Activated CD4-positive, alpha-beta T cell treated with anti-CD3 and anti-CD28 coated beads, Interleukin-2, amount 50 U/mL, for 4 hours (primary cell): ENCODE measurements at regions not wholly inside any gene's neighbourhood (a gene's known extent, or its start where the extent isn't known, plus 50 kb on each side); places are given as distances from the start of the nearest gene placed in this dataset.

ENCODE experiments used
- DNase-seq, 2 experiments: peaks; one replicate each; pipeline ENCODE4 v3.0.0-alpha.2; 2020

DNA sequence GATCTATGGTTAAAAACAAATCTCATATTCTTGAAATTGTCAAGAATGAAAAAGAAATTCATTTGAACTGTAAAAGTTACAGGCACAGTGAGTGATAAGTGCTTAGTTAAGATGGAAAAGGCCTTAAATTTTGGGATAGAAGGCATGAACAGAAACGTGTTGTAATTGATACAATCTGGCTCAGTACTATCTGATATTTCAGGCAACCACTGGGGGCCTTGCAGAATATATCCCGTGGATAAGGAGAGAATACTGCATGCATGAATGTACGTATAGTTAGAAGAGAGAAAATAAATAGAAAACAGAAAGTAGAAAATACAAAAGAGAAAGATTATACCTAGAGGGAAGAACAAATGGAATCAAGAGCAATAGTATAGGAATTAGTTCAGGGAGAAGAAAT lies 741.4 kb upstream of the CCDC54 start:
- DNase-seq: no peak

DNA sequence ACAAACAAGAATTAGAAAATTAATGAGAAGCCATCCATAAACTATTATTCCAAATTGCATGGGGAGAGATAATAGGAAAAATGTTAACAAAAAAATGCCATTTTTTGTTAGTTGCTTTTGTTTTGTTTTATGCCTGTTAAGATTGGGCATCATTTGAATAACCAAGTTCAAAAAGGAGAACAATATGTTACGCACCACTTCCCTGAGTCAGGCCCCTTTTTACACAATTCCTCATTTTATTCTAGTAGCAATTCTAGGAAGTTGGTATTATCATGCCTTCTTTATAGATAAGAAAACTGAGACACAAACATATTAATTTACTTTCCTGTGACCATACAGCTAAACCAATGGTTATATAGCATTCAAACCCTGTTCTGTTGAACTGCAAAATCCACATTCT lies 736.9 kb upstream of the CCDC54 start:
- DNase-seq: no peak

DNA sequence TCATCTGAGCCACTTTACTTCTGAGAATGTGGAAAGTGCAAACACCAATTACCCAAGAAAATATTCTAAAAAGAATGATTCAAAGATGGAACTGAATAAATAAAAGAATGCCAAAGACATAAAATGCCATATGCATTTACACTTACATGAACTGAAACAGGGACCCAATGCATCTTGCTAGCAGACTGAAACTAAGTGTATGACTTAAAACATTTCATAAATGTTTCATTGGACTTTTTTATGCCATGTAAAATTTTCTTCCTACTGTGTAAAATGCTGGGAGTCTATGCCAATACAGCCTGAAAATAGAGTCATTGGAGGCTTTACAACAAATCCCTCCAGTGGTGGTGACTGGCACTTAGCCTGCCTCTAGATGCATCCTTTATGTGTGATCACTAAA lies 735.1 kb upstream of the CCDC54 start:
- DNase-seq: no peak

DNA sequence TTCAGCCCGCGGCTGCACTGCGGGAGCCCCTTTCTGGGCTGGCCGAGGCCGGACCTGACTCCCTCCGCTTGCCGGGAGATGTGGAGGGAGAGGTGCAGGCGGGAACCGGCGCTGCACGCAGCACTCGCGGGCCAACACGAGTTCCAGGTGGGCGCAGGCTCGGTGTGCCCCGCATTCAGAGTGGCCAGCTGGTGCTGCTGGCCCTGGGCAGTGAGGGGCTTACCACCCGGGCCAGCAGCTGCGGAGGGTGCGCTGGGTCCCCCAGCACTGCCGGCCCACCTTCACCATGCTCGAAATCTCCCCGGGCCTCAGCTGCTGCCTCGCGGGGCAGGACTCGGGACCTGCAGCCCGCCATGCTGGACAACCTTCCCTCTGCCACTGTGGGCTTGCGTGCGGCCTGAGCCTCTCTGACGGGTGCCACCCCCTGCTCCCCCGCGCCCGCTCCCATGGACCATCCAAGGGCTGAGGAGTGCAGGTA lies 733.5 kb upstream of the CCDC54 start:
- no peak for DNase-seq

DNA sequence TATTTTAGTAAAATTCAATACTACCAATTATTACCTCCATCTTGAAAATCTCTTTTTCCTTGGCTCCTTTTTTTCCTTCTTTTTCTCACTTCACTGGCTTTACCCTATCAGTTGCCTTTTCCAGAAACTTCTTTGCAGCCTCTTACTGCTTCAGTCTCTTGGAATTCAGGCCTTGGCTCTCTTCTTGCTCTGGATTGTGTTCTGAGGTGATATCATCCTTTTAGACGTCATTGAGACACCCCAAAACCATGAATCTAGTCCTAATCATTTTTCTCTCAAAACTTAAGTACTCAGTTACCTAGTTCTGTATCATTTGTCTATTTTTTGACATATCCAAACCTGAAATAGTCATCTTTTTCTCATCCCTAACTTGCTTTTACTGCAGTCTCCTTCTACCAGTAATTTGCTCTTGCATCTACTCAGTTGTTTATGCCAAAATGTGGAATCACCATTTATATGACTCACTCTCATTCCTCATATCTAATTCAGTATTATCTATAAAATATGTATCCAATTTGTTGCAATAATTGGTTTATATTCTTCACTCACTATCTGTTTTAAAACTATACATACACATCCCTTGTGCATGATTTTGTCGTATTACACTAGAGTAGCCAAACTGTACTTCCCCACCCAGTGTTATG lies 703.2 kb upstream of the CCDC54 start:
- DNase-seq: no peak

DNA sequence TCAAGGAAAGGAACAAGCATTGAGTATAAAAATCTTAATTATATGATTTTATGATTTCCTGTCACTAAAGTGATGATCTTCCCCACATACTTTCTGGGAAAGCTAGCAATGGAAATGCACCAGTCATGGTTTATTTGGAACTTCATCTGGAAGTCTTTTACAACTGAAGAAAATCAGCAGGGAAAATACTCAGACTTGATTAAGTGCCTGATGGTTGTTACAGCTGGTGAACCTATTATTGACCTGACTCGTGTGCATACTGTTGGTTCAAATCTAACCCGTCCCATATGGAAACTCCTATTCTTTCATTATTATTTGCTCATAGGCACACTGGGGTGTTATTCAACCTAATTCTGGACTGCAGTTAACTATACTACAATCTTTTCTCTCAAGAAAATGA lies 701.8 kb upstream of the CCDC54 start:
- no peak for DNase-seq

DNA sequence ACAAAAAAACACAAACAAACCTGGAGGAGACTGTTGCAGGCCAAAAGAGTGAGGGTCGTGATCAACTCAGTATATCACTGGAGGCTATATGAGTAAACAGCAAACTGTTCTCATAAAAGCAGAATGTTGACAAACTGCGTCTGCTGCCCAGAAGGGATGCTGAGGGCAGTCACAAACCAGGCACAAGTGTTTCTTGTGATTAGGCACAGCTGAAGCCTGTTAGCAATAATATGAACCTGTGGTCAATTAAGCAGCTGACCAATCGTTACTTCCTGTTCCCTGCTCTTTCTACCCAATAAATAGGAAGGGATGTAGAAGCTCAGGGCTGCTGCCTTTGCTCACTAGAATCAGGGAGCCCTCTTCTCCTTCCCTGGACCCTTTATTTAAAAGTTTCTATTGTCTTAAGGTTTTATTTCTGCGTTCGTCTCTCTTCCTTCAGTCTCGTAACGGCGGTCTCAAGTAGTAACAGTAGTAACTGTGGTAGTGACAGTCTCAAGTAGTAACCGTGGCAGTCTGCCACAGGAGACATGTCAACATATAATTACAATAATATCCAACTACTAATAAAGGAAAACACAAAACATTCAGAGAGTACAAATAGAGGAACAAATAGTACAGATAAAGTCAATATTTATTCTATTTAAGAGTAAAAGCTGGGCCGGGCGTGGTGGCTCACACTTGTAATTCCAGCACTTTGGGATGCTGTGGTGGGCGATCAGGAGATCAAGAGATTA lies 698.4 kb upstream of the CCDC54 start:
- DNase-seq: no peak

DNA sequence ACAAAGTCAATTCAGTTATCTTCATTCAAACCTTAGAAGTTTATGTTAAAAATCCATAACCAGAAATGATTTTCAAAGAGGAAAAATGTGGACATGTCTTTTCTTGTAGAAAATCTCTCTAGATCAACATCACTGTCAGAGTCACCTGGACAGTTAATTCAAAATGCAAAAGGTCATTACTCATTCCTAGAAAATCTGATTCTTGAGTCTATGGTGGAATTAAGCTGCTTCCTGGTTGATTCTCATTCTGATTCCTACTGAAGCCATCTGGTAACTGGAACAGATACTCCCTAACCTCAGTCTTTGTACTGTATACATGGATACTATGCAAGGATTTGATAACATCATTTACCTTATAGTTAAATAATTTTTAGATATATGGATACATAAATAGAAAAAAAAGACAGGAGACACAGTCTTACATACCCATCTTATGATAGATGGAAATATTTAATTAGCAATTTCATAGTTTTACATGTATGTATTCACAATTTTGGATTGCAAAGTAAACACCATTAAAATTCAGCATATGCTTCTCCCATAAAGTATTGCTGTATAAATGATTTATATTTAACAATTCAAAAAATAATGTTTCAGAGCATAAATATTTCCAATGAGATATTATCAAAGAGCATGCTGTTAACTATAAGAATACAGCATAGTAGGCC lies 693.2 kb upstream of the CCDC54 start:
- no peak for DNase-seq

DNA sequence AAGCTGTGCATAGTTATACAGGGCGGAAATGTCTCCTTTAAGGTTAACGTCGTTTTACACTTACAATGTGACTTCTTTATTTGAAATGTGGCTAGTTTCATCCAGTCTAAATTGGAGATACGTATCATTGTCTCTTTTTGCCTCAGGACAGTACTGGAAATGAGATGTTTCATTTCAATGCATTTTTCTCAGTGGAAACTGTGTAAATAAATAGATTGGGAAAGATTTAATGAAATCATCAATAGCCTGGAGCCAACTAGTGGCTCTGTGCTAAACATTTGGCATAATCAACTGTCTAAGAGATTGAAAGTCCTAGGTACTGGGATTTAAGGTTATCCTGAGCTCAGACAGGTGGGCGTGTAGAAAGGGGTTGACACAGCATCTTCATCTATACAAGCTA lies 691.5 kb upstream of the CCDC54 start:
- no peak for DNase-seq

DNA sequence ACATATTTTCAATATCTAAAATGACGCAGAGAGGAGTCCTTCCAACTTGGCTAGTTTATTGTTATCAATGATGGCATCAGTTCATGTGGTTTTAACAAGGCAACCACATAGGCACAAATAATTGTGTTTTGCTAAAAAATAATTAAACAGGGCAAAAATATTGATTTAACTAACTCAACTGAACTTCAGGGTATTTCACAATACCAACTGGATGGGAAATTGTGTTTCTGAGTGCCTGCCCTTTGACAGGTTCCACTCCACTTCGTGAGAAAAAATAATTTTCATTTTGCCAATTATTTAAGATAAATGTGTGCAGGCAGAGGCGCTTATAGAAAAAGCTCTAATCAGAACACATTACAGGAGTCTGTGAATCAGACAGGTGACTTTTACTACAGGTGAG lies 689.3 kb upstream of the CCDC54 start:
- DNase-seq: no peak

DNA sequence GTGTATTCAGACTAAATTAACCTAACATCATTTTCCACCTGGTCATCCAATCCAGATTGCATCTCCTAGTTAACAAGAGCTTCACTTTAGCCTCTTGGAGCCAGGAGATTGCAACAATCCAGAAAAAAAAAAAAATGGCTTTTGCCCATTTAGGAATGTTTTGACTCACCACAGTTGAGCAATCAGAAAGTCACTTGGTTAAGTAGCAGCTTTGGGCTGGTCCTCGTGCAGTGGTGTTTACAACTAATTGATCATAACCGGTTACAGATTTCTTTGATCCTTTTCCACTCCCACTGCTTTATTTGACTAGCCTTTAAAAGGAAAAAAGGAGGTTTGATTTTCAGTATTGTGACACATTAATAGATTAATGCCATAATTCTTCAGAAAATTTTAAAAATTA lies 688.8 kb upstream of the CCDC54 start:
- DNase-seq: no peak

DNA sequence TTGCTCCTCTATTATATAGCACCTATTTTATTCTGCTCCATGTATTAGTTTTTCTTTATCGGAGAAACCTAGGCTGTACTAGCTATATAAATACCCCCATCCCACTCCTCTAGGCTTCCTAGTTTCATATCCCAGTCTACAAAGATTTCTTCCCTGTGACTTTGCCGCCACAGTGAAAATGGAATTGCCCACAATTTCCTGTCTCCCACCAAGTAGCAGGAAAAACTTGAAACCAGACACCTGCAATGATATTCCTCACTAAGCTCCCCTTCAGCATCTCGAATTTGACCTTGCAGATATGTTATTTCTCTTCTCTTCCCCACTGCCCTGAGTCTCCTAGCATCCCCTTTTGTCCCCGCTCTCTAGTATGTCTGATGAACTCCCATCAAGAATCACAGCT lies 685.8 kb upstream of the CCDC54 start:
- DNase-seq: no peak

DNA sequence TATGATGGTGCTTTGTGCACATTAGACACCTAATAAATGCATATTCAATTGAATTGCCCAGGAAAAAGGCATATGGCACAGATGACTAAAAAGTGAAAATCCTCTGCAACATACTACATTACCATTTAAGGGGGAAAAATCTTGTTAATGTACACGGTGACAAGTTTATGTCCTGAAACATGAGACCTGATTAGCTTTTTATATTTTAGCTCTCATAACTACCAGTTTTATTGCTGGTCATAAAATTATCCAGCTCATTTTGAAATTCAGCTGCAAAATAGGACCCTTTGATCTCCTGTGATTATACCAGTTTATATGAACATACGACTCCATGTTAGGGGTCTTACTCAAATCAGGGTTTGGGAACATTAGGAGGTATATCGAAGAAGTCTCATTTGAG lies 684.6 kb upstream of the CCDC54 start:
- no peak for DNase-seq

DNA sequence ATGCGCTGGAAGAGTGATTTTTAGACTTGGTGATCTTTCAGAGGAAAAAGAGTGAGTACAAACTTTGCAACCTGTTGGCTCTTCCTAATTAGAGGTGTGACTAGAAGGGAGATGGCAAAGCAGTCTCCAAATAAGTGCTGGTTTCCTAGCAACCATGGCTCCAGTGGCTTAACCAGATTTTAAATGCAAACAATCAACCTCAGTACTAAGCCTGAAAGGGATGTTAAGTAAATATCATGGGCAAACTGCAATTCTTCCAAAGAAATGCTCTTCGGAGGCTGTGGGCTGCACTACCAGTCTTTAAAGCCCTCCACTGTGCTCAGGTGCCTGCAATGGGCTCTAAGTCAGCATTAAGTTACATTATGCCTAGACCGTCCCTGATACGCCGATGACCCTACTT lies 678.1 kb upstream of the CCDC54 start:
- no peak for DNase-seq

DNA sequence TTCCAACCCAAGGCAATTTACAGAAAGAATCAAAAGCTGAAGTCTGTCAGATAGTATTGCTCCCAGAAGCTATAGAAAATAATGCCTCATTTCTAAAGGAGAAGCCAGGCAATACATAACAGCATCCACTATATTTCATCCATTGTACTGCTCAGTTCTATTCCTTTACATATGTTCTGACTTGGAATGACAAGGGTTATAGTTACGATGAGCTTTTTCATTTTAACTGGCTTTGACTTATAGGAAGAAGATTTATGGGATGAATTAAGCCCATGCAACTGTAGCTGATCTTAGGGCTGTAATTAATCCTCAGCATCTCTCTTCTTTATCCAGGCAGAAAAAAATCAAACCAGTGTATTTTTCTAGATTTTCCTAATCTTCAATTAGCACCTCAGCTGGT lies 676.3 kb upstream of the CCDC54 start:
- DNase-seq: no peak

DNA sequence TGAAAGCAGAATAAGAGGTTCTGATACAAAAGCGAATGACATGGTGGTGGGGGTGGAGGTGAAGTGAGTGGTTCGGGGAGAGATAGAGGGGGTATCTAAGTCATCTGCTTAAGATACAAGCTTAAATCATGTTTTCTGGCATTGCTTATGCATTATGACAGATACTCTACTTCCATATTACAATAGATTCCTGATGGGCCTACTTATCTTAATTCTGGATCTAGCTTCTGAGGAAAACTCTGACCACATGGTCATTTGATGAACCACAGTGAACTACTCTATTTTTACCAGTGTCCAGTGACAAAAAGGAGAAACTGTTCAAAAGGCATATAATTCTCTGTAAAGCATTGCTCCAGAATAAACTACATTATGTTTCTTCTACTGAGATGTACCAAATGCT lies 673.7 kb upstream of the CCDC54 start:
- DNase-seq: no peak

DNA sequence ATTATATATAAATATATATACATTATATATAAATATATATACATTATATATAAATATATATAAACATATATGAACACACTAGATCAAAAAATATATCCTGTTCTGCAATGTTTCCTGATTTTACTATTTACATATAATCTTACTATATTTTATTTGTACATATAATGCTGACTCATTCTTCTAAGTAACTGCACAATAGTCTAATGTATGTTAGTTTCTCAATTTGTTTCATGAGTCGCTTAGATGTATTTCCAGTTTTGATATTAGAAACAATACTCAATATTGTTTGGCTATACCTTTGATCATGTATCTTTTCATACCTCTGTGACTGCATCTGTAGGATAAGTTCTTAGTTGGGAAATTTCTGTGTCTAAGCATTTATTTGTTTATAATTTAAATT lies 669.9 kb upstream of the CCDC54 start:
- no peak for DNase-seq

DNA sequence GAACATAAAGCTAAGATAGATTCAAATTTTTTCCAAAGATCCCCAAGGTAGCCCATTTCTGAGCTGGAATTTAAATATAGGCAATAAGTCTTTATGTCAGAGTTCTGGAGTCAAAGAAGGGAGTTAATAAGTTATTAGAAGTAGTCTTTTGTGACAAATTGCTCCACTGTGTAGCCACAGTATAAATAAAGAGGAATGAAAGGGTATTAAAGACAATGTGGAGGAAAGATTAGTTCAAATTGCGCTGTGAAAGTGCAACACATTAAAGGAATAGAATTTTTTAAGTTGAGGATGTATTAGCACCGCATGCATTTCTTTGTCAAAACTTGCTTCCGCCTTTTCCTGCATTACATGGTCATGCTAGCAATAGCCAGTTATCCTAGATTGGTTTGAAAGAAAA lies 666.6 kb upstream of the CCDC54 start:
- DNase-seq: no peak

DNA sequence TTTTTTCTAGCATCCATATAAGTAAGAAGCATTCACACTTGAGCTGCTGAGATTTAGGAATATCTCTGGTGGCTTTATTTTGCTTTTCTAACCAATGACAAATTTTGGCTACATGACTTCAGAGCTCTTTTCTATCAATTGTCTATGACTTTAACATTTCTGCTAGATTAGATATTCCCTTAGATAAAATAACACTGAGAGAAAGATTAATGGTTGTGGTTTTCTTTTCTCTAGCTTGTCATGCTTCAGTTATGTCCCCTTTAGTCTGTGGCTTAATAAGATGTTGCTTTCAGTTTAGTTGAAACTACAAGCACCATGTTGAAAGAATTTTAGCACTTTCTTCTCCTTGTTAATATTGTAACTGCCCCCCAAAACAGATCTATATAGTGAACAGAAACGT lies 665.6 kb upstream of the CCDC54 start:
- no peak for DNase-seq

DNA sequence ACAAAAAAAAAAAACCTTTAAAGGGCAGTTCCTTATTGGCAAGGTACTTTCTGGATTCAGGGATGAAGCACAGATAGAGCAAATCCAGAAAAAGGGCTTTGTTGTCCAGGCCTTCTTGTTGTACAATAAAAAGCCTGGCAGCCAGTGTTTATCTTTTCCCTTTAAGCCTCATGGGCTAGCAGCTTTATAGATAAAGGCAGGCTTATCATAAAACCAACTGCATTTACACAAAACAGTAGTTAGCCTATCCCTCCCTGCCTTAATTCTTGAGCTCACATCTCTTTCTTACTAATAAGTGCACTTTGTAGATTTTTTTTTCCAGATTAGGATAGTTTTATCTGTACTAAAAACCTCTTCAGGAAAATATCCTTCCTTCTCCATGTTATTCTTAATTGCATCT lies 662.8 kb upstream of the CCDC54 start:
- DNase-seq: no peak

DNA sequence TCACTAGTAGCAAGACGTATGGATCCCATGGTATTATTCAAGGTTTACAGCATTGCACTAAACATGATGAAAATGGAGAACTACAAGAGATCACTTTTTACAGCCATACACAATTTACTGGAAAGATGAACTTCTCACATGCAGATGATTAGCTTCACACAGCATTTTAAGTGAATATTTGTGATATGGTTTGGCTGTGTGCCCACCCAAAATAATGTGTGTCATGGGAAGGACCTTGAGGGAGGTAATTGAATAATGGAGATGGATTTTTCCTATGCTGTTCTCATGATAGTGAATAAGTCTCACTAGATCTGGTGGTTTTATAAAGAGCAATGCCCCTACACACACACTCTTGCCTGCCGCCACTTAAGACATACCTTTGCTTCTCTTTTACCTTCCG lies 662.0 kb upstream of the CCDC54 start:
- no peak for DNase-seq

DNA sequence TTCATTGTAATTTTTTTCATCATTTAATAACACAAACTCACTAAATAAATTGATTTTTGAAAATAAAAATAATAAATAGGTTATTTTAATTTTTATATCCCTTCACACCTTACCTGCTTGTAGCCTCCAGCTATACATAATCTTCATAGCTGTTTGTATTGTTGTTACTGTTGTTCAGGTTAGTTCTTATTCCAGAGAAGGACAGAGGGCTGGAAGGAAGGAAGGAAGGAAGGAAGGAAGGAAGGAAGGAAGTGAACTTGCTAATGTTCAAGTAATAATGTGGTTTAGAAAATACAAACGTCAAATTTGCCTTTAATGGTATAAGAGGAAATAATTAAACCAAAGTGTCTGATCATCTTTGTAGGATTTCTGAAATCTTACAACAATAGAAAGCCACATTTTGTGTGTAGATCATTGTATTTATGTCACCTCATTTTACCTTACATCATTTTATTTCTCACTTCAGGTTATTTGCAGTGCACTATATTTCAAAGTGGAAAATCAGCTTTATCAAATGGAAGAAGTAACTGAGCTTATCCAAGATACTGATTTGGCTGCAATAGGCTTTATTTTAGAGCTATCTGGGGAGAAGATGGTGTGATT lies 660.0 kb upstream of the CCDC54 start:
- no peak for DNase-seq

DNA sequence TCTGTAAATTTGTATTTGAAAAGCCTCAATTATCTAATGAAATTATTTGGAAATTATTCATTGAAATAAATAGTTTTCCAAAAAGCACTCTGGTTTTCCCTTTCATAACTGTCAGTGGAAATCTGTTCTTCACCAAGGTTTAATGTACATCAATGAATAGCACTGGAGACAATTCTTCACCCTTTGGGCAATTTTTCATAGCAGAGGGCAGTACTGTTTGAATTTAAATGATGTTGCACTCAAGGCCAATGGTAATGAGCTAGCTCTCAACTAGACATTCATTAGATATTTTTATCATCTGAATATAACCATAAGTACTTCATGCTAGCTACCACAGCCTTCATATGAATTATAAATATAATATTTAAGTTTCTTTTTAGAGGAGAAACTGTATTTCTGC lies 658.2 kb upstream of the CCDC54 start:
- no peak for DNase-seq

DNA sequence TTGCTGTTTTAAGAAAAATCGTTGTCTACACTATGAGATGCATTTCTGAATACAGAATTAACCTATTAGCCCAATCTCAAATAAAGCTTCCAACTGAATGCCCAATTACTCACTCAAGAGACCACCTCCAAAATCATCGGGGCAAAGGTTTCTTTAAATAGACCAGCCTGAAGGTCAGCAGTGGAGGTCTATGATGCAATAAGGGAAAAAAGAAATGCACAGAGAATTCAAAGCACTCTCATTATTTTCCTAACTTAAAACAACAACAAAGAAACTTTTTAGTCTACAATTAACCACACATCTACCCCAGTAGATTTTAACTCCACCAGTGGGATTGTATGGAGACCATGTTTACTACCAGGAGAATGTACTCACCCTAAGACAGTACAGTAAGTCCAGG lies 657.7 kb upstream of the CCDC54 start:
- DNase-seq: no peak
